ENCODE measurements at regions not wholly inside any gene's neighbourhood (a gene's known extent, or its start where the extent isn't known, plus 50 kb on each side); places are given as distances from the start of the nearest gene placed in this dataset.

- no peaks in the 10 kb centered on the region for H3K9me3 Mint-ChIP-seq
- intact Hi-C loops (cut with micrococcal nuclease) = no loop called here
- ChIA-PET CTCF (ENCODE audit: partially characterized antibody) (no interaction called here), POLR2A (ENCODE audit: partially characterized antibody) (no interaction called here)
- no peaks in the 10 kb centered on the region for H3K36me3 Mint-ChIP-seq
- Histone ChIP-seq H3K9me3 (ENCODE audit: control insufficient read depth in 1 of 2, low read length in 2 of 2) (no peaks in the 10 kb centered on the region), H3K36me3 (ENCODE audit: insufficient read depth, low read length) (no peaks in the 10 kb centered on the region), H3K4me1 (ENCODE audit: insufficient read depth, low read length) (no peaks in the 10 kb centered on the region), H3K4me3 (ENCODE audit: low read length in 2 of 2) (no peak overlapping the region), H3K27me3 (ENCODE audit: insufficient read depth, low read length) (no peaks in the 10 kb centered on the region), H3K27ac (ENCODE audit: low read depth, low read length) (no peak overlapping the region)
- H3K27me3 Mint-ChIP-seq = no peaks in the 10 kb centered on the region
- no peak overlapping the region for H3K4me3 Mint-ChIP-seq
- DNase-seq = no peak
- H3K4me1 Mint-ChIP-seq = no peaks in the 10 kb centered on the region
- H3K27ac Mint-ChIP-seq = no peak overlapping the region
Measured at GRCh38 chr6:44715188-44715587, 327.7 kb downstream of the CDC5L start.

DNA sequence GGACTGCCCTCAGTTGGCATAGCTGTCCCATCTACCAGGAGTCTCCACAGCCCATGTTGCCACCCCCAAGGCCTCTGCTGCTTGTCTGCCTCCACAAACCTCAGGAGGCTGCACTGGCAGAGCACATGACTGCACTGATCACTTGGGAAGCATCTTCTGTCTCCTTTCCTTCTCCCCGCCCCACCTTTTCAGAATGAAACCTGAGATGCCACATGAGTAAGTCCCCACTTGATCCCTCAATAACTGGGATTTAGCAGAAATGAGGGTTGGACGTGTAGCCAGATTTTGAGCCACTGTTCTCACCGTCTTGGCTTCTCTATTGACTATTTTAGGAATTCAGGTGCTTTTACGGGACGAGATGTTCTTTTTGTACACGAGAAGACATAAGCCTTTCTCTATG, 328.4 kb downstream of the CDC5L start:
- Mint-ChIP-seq H3K4me3 (no peak overlapping the region), H3K9me3 (no peaks in the 10 kb centered on the region), H3K36me3 (no peaks in the 10 kb centered on the region), H3K27me3 (no peaks in the 10 kb centered on the region), H3K4me1 (no peaks in the 10 kb centered on the region), H3K27ac (no peak overlapping the region)
- intact Hi-C loops (cut with micrococcal nuclease) = no loop called here
- no peaks in the 10 kb centered on the region for H3K9me3 ChIP-seq (ENCODE audit: control insufficient read depth in 1 of 2, low read length in 2 of 2)
- H3K4me3 ChIP-seq (ENCODE audit: low read length in 2 of 2) = no peak overlapping the region
- H3K27me3 ChIP-seq (ENCODE audit: insufficient read depth, low read length) = no peaks in the 10 kb centered on the region
- DNase-seq = no peak
- ChIA-PET CTCF (ENCODE audit: partially characterized antibody) (interaction anchor here (1.1 kb wide), 1 partner anchor 662 kb away, joined by 3 read pairs; the partner anchor contains the start of gene SUPT3H), POLR2A (ENCODE audit: partially characterized antibody) (no interaction called here)
- H3K27ac ChIP-seq (ENCODE audit: low read depth, low read length) = no peak overlapping the region
- no peaks in the 10 kb centered on the region for H3K4me1 ChIP-seq (ENCODE audit: insufficient read depth, low read length)
- no peaks in the 10 kb centered on the region for H3K36me3 ChIP-seq (ENCODE audit: insufficient read depth, low read length)

DNA sequence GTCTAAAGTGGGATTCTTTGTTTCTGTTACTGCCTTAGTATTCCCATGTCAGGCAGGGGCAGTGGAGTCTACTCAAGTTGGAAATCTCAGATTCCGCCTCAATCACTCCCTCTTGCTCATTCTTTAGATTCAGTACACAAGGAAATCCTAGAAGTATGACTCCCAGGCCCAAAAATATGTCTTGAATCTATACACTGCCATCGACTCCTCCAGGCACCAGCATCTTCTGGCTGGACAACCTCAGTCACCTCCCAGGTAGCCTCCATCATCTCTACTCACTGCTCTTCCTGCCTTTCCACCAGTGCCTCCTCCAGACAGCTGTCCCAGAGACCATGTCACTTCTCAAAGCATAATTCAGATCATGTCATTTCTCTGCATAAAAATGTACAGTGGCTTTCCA, 329.9 kb downstream of the CDC5L start:
- Histone ChIP-seq H3K27ac (ENCODE audit: low read depth, low read length) (no peak overlapping the region), H3K9me3 (ENCODE audit: control insufficient read depth in 1 of 2, low read length in 2 of 2) (no peaks in the 10 kb centered on the region), H3K27me3 (ENCODE audit: insufficient read depth, low read length) (no peaks in the 10 kb centered on the region), H3K36me3 (ENCODE audit: insufficient read depth, low read length) (no peaks in the 10 kb centered on the region), H3K4me1 (ENCODE audit: insufficient read depth, low read length) (no peaks in the 10 kb centered on the region), H3K4me3 (ENCODE audit: low read length in 2 of 2) (no peak overlapping the region)
- ChIA-PET CTCF (ENCODE audit: partially characterized antibody) (no interaction called here), POLR2A (ENCODE audit: partially characterized antibody) (no interaction called here)
- no peaks in the 10 kb centered on the region for H3K36me3 Mint-ChIP-seq
- H3K9me3 Mint-ChIP-seq = no peaks in the 10 kb centered on the region
- no peaks in the 10 kb centered on the region for H3K27me3 Mint-ChIP-seq
- intact Hi-C loops (cut with micrococcal nuclease) = no loop called here
- H3K27ac Mint-ChIP-seq = peak overlapping the region in 1 of 7 donors; percentile 54
- H3K4me1 Mint-ChIP-seq = no peaks in the 10 kb centered on the region
- H3K4me3 Mint-ChIP-seq = no peak overlapping the region
- DNase-seq = no peak

DNA sequence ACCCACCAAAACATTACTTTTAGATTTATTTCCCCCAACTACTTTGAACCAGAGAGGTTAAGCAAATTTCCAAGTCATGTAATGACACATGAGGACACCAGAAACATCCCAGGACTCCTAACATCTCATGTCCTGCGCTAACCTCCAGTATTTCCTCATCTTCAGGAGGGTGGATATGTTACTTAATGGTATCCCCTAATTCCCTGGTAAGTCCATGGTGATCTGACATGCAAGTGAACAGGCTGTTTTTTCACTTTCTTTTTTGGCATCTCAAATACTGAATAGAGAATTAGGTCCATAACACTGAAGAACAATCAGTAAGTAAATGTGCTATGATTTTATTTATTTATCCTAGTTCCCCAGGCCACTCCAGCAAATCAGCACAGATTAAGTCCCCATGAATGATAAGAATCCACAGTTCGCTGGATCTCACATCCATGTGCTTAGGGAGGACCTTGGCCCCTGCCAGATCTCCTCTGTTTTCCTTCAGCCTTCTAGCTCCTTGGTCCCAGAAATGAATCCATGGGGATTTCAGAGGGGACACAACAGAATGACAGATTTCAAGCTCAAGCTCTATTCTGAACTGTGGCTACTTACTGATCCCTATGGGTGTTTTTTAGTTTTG, 334.6 kb downstream of the CDC5L start:
- CTCF ChIA-PET (ENCODE audit: partially characterized antibody) = no interaction called here
- Mint-ChIP-seq H3K27ac (no peak overlapping the region), H3K4me3 (no peak overlapping the region)

DNA sequence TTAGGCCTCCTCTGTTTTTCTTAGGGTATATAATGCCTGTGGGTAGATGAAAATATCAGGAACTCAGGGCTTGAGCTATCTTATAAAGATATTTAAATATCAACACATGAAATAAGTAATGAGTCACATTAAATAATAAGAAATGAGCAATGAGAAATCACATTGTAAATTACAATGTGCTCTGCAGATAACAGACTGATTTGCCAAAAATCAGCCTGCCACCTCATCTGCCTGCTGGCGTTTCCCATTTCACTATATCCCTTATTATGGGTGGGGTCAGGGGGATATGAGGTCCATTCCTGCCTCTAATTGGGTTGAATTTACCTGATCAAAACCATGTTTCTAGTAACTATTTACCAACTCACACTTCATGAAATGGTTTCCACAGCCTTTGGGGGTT, 335.2 kb downstream of the CDC5L start:
- H3K27me3 ChIP-seq (ENCODE audit: insufficient read depth, low read length) = no peaks in the 10 kb centered on the region
- POLR2A ChIA-PET (ENCODE audit: partially characterized antibody) = no interaction called here
- intact Hi-C loops (cut with micrococcal nuclease) = no loop called here
- Mint-ChIP-seq H3K27me3 (peaks cover 0 to 3% of the 10 kb centered on the region in 2 donors), H3K27ac (no peak overlapping the region), H3K4me3 (no peak overlapping the region), H3K36me3 (no peaks in the 10 kb centered on the region), H3K4me1 (no peaks in the 10 kb centered on the region), H3K9me3 (no peaks in the 10 kb centered on the region)
- no peak overlapping the region for H3K4me3 ChIP-seq (ENCODE audit: low read length in 2 of 2)
- H3K27ac ChIP-seq (ENCODE audit: low read depth, low read length) = no peak overlapping the region
- no peaks in the 10 kb centered on the region for H3K4me1 ChIP-seq (ENCODE audit: insufficient read depth, low read length)
- DNase-seq = no peak
- H3K36me3 ChIP-seq (ENCODE audit: insufficient read depth, low read length) = no peaks in the 10 kb centered on the region
- CTCF ChIA-PET (ENCODE audit: partially characterized antibody) = no interaction called here
- no peaks in the 10 kb centered on the region for H3K9me3 ChIP-seq (ENCODE audit: control insufficient read depth in 1 of 2, low read length in 2 of 2)

More for the DNA sequence above, 334.6 kb downstream of the CDC5L start:
- intact Hi-C loops (cut with micrococcal nuclease) = no loop called here
- H3K36me3 Mint-ChIP-seq = no peaks in the 10 kb centered on the region
- peaks cover 0 to 3% of the 10 kb centered on the region in 2 donors for H3K27me3 Mint-ChIP-seq
- POLR2A ChIA-PET (ENCODE audit: partially characterized antibody) = no interaction called here
- H3K27me3 ChIP-seq (ENCODE audit: insufficient read depth, low read length) = no peaks in the 10 kb centered on the region
- no peaks in the 10 kb centered on the region for H3K9me3 Mint-ChIP-seq
- H3K4me1 Mint-ChIP-seq = no peaks in the 10 kb centered on the region
- no peak overlapping the region for H3K27ac ChIP-seq (ENCODE audit: low read depth, low read length)
- H3K36me3 ChIP-seq (ENCODE audit: insufficient read depth, low read length) = no peaks in the 10 kb centered on the region
- no peaks in the 10 kb centered on the region for H3K4me1 ChIP-seq (ENCODE audit: insufficient read depth, low read length)
- no peak overlapping the region for H3K4me3 ChIP-seq (ENCODE audit: low read length in 2 of 2)
- H3K9me3 ChIP-seq (ENCODE audit: control insufficient read depth in 1 of 2, low read length in 2 of 2) = no peaks in the 10 kb centered on the region
- DNase-seq = no peak

DNA sequence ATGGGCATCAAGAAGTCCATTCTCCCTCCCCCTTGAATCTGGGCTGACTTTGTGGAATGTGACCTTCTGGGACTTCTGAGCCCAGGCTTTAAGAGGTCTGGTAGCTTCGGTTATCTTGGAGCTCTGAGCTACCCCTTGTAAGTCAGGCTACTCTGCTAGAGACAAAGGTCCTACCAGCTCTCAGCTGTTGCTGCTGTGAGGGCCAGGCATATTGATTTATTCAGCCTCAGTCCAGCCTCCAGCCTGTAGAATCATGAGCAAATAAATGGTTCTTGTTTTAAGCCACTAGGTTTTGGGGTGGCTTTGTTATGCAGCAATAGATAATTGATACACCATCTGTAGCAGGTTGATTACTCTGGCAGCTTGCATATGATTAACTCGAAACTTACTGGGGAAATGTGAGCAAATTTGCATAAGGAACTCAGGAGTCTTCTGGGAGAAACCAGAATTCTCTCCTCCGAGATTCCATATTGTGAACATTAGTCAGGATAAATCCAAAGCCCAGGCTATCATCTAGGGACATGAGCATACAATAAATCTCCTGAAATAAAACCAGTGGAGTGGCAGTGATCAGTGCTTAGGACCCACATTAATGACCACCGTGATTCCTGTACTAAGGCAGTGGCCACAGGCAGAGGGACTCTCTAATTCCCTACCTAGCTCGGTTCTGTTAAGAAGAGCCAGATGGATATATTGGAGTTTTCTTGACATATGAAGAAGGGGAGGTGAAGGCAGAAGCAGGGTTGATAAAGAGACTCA, 336.1 kb downstream of the CDC5L start:
- Histone ChIP-seq H3K9me3 (ENCODE audit: control insufficient read depth in 1 of 2, low read length in 2 of 2) (no peaks in the 10 kb centered on the region), H3K4me1 (ENCODE audit: insufficient read depth, low read length) (no peaks in the 10 kb centered on the region), H3K27ac (ENCODE audit: low read depth, low read length) (no peak overlapping the region), H3K36me3 (ENCODE audit: insufficient read depth, low read length) (no peaks in the 10 kb centered on the region), H3K4me3 (ENCODE audit: low read length in 2 of 2) (no peak overlapping the region), H3K27me3 (ENCODE audit: insufficient read depth, low read length) (no peaks in the 10 kb centered on the region)
- Mint-ChIP-seq H3K4me1 (no peaks in the 10 kb centered on the region), H3K27me3 (peaks cover 0 to 3% of the 10 kb centered on the region in 2 donors), H3K9me3 (no peaks in the 10 kb centered on the region), H3K4me3 (no peak overlapping the region), H3K36me3 (no peaks in the 10 kb centered on the region), H3K27ac (no peak overlapping the region)
- intact Hi-C loops (cut with micrococcal nuclease) = no loop called here
- ChIA-PET CTCF (ENCODE audit: partially characterized antibody) (no interaction called here), POLR2A (ENCODE audit: partially characterized antibody) (no interaction called here)
- no peak for DNase-seq

DNA sequence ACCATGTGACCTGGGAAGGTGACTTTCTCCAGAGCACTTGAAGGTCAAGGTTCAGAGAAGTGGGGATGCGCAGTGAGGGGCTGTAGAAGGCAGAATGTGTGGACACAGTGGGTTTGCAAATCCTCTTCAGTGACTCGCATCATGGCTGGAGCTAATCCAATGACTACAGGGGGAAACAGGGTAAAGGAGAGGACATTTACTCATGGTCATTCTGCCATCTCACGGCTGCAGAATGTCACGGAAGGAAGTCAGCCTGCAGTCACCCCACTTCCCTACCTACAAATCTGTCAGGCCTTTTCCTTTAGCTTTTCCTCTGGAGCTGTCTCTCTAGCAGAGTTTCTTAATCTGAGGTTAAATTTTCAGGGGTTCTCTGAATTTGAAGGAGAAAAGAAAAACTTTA, 337.6 kb downstream of the CDC5L start:
- ChIA-PET POLR2A (ENCODE audit: partially characterized antibody) (no interaction called here), CTCF (ENCODE audit: partially characterized antibody) (no interaction called here)
- Mint-ChIP-seq H3K27ac (no peak overlapping the region), H3K36me3 (no peaks in the 10 kb centered on the region), H3K27me3 (peaks cover 0 to 3% of the 10 kb centered on the region in 2 donors), H3K4me1 (no peaks in the 10 kb centered on the region), H3K9me3 (no peaks in the 10 kb centered on the region), H3K4me3 (no peak overlapping the region)
- no peaks in the 10 kb centered on the region for H3K36me3 ChIP-seq (ENCODE audit: insufficient read depth, low read length)
- no peak overlapping the region for H3K27ac ChIP-seq (ENCODE audit: low read depth, low read length)
- DNase-seq = no peak
- H3K9me3 ChIP-seq (ENCODE audit: control insufficient read depth in 1 of 2, low read length in 2 of 2) = no peaks in the 10 kb centered on the region
- H3K4me3 ChIP-seq (ENCODE audit: low read length in 2 of 2) = no peak overlapping the region
- intact Hi-C loops (cut with micrococcal nuclease) = no loop called here
- no peaks in the 10 kb centered on the region for H3K4me1 ChIP-seq (ENCODE audit: insufficient read depth, low read length)
- H3K27me3 ChIP-seq (ENCODE audit: insufficient read depth, low read length) = no peaks in the 10 kb centered on the region
